ENCODE measurements at regions not wholly inside any gene's neighbourhood (a gene's known extent, or its start where the extent isn't known, plus 50 kb on each side); places are given as distances from the start of the nearest gene placed in this dataset.

DNA sequence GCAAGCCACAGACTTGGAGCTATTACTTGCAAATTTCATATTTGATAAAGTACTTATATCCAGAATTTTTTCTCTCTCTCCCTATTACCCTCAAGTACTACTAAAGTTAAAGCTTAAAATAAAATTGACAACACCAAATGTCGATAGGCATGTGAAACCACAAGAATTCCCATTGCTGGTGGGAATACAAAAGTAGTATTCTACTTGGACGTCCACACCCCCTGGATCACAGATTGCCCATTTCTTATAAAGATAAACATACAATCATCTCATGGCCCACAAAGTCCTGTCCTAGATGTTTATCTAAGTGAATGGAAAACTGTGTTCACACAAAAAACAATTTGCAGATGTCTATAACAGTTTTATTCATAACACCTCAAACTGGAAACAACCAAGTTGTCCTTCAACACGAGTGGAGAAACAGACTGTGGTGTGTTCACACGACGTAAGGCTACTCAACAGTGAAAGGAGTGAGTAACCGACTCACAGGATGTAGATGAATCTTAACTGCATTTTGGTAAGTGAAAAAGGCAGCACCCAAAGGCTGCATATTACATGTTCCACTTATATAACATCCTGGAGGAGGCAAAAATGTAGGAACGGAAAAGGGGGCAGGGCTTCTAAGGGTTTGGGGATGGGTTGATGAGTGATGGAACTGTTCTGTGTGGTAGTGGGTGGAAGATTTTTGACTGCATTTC lies 297.4 kb downstream of the THBS2 start:
- TF ChIP-seq EZH2 (optimal IDR thresholded peaks at IDR 0.05; ENCODE audit: low read depth, low read length) (no peak), CTCF (IDR thresholded peaks at IDR 0.05; ENCODE audit: low read length) (no peak)
